GM13977 (cell line): ENCODE measurements at regions not wholly inside any gene's neighbourhood (a gene's known extent, or its start where the extent isn't known, plus 50 kb on each side); places are given as distances from the start of the nearest gene placed in this dataset.

Experiments used
- DNase-seq: peaks from one replicate; pipeline ENCODE4 v3.0.0; 2012; ENCODE audit warnings: low spot score
- in situ Hi-C: fragments of 300-500 bp; cut with MboI; formaldehyde crosslinking; loops from one replicate; pipeline ENCODE4 v1.12.0; 2022; ENCODE audit warnings: low sequenced_read_pairs, low pct_unique_long_range_greater_than_20kb, mixed read lengths, inconsistent platforms; ENCODE audit not compliant: unreplicated experiment
- TF ChIP-seq, protein P1 (sequence below): IDR thresholded peaks from 2 replicates; pipeline ENCODE4 v1.5.1; 2012; ENCODE audit warnings: mild to moderate bottlenecking, control low read depth; ENCODE audit not compliant: insufficient read depth; ENCODE audit errors: extremely low read depth, missing control alignments

DNA sequence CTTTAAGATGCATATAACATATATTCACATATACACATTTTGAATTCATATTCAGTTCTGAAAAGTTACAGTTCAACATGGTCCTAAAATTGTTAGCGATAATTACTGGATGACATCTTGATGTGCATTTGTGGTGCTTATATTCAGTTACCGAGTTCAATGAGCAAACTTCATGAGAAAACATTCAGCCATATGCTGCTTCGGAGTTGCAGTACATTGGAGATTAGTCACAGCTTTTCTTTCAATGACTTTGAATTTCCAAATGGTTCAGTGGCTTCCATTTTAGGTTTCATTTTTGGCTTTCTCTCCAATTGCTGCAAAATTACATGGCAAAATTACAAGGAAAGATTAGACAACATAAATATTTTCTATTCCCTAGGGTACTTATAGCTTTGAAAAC is 198.3 kb upstream of the CNTN3 start:
- no peak for DNase-seq
- TF ChIP-seq, protein P1, sequence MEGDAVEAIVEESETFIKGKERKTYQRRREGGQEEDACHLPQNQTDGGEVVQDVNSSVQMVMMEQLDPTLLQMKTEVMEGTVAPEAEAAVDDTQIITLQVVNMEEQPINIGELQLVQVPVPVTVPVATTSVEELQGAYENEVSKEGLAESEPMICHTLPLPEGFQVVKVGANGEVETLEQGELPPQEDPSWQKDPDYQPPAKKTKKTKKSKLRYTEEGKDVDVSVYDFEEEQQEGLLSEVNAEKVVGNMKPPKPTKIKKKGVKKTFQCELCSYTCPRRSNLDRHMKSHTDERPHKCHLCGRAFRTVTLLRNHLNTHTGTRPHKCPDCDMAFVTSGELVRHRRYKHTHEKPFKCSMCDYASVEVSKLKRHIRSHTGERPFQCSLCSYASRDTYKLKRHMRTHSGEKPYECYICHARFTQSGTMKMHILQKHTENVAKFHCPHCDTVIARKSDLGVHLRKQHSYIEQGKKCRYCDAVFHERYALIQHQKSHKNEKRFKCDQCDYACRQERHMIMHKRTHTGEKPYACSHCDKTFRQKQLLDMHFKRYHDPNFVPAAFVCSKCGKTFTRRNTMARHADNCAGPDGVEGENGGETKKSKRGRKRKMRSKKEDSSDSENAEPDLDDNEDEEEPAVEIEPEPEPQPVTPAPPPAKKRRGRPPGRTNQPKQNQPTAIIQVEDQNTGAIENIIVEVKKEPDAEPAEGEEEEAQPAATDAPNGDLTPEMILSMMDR = no peak
- in situ Hi-C loops = no loop called here

DNA sequence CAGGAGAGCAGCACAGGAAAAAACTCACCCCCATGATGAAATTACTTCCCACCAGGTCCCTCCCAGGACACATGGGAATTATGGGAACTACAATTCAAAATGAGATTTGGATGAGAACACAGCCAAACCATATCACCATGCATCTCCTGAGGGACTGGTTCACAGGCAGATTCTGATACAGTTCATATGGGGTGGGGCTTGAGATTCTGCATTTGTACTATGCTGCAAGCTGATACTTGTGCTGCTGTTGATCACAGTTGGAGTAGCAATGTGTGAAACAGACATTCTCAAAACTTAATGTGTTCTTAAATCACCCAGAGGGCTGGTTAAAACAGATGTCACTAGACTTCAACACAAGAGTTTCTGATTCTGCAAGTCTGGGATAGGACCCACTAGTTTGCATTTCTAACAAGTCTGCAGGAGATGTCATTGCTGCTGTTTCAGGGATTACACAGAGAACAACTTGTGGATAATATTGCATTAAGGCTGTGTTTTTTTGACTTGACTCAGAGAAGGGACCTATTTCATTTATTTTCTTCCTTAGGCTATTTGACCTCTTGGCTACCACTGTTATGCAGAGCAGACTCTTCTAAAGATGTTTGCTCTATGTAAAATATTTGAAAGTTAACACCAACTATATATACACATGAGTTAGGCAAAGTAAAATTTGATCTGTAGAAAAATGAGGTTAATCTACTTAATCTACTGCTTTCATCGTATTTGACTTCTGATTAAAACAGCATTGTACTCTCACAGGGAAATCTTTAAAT is 194.2 kb upstream of the CNTN3 start:
- in situ Hi-C loops = no loop called here
- TF ChIP-seq, protein P1 = no peak

DNA sequence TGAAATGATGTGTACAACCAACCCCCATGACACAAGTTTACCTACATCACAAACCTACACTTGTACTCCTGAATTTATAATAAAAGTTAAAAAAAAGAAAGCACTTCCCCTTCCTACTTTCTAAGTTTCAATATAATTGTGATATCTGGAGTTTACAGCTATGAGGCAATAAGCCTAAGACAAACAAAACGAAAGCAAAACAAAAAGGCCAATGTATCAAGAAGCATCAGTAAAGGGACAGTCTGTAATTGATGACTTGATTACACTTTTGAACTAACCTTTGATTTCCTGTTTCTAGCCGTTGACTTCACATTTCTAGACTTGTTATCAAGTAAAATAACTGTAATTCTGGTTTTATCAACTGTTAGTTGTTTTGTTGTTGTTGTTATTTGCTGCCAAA is 187.5 kb upstream of the CNTN3 start:
- TF ChIP-seq, protein P1 = no peak
- in situ Hi-C loops = no loop called here
- DNase-seq = no peak

More for the DNA sequence above, 194.2 kb upstream of the CNTN3 start:
- no peak for DNase-seq

DNA sequence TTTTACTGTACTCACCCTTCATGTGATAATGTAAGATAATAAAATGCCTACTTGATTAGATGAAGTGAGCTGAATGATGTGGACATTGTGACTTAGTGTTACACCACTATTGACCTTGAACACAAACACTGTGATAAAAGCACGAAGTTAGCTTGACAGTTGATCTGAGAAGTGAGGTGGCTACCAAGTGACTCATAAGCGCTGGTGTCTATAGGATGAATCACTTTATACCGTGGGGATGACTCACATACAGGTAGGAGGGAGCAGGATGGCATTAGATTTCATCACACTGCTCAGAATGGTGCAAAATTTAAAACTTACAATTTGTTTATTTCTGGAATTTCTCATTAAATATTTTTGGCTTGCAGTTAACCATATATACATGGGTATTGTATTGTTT is 174.7 kb upstream of the CNTN3 start:
- in situ Hi-C loops = no loop called here
- TF ChIP-seq, protein P1 = no peak
- DNase-seq = no peak

DNA sequence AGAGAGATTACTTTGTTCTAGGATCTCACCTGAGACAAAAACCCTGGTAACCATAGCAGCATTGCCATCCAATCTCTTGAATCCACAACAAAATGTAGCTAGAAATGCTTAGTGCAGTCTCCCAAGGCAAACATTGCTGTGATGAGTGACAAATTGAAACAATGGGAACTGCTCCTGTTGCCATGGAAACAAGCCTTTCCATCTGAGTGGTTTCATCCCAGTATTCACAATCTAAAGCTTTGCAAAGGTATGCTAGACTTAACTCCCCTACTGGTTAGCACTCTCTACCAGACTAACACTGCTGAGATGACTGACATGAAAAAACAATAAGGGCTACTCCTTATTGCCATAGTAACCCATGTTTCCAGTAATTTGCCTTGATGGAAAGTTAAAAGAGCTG is 172.6 kb upstream of the CNTN3 start:
- no peak for DNase-seq
- TF ChIP-seq, protein P1 = no peak
- in situ Hi-C loops = no loop called here

DNA sequence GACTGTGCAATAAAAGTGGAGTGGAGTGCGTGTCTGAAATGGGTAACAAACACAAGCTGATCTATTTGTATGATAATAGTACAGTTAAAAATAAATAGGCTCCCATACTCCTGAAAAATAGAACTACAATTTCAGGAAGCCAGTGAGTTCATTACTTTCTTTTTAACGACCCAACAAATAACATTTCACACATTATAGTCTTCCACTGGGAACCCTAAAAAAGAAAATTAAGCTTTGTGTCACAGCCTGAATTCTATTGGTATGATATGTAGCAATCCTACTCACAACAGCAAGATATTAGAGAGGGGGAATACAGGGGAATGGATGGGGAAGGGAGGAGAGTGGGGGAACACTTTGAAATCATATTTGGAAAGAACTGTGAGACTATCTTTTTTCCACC is 156.9 kb upstream of the CNTN3 start:
- TF ChIP-seq, protein P1 = no peak
- in situ Hi-C loops = no loop called here
- DNase-seq = no peak
